Mesothelial cell of epicardium (in vitro differentiated cells): ENCODE measurements at regions not wholly inside any gene's neighbourhood (a gene's known extent, or its start where the extent isn't known, plus 50 kb on each side); places are given as distances from the start of the nearest gene placed in this dataset.

ENCODE experiments used
- DNase-seq, 2 experiments: peaks; one replicate each; pipeline ENCODE4 v3.0.0; 2021; ENCODE audit warnings: low spot score in 2 of 2; ENCODE audit not compliant: unreplicated experiment in 2 of 2
- H3K27ac Mint-ChIP-seq: 2 replicates; pipeline ENCODE4 v1.8.0; 2021; ENCODE audit warnings: mixed read lengths
- H3K27me3 Mint-ChIP-seq: 2 replicates; pipeline ENCODE4 v1.8.0; 2021; ENCODE audit warnings: low read depth, mixed read lengths
- H3K36me3 Mint-ChIP-seq: 2 replicates; pipeline ENCODE4 v1.8.0; 2021; ENCODE audit warnings: mixed read lengths
- H3K4me1 Mint-ChIP-seq: 2 replicates; pipeline ENCODE4 v1.8.0; 2021; ENCODE audit warnings: mixed read lengths
- H3K4me3 Mint-ChIP-seq: 2 replicates; pipeline ENCODE4 v1.8.0; 2021; ENCODE audit warnings: mild to moderate bottlenecking, moderate library complexity, mixed read lengths
- H3K9me3 Mint-ChIP-seq: 2 replicates; pipeline ENCODE4 v1.8.0; 2021; ENCODE audit warnings: mixed read lengths
- TF ChIP-seq, protein P1 (sequence below): fragments of 200-600 bp; sonication (generic); IDR thresholded peaks from one replicate; pipeline ENCODE4 v1.5.0; 2021; ENCODE audit warnings: antibody characterized with exemption; ENCODE audit not compliant: unreplicated experiment

DNA sequence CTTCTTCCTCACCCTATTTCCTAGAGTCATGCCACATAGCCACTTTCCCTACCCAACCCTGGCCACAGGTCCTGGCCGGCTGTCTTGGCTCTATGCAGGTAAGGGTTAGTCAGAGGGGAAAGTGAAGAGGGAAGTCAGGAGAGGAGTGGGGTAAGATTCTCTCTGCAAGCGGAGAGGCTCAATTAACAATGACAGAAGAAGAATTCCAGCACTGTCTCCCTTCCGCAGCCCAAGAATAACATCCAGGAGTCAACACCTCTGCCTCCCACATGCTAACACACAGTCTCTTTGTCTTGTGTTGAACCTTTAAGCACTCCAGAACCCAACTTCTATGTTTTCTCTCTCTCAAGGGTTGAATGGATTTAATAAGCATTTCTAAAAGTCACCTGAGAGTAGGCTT is 235.1 kb upstream of the ANKRD55 start:
- DNase-seq, result no peak
- no peak overlapping the region for H3K4me3 Mint-ChIP-seq
- H3K36me3 Mint-ChIP-seq, result peaks cover 3% of the 10 kb centered on the region
- H3K9me3 Mint-ChIP-seq, result peaks cover 4% of the 10 kb centered on the region
- TF ChIP-seq, protein P1, sequence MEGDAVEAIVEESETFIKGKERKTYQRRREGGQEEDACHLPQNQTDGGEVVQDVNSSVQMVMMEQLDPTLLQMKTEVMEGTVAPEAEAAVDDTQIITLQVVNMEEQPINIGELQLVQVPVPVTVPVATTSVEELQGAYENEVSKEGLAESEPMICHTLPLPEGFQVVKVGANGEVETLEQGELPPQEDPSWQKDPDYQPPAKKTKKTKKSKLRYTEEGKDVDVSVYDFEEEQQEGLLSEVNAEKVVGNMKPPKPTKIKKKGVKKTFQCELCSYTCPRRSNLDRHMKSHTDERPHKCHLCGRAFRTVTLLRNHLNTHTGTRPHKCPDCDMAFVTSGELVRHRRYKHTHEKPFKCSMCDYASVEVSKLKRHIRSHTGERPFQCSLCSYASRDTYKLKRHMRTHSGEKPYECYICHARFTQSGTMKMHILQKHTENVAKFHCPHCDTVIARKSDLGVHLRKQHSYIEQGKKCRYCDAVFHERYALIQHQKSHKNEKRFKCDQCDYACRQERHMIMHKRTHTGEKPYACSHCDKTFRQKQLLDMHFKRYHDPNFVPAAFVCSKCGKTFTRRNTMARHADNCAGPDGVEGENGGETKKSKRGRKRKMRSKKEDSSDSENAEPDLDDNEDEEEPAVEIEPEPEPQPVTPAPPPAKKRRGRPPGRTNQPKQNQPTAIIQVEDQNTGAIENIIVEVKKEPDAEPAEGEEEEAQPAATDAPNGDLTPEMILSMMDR, result no peak
- no peaks in the 10 kb centered on the region for H3K27me3 Mint-ChIP-seq
- peak overlapping the region; percentile 80 for H3K27ac Mint-ChIP-seq
- H3K4me1 Mint-ChIP-seq, result peaks cover 49% of the 10 kb centered on the region

DNA sequence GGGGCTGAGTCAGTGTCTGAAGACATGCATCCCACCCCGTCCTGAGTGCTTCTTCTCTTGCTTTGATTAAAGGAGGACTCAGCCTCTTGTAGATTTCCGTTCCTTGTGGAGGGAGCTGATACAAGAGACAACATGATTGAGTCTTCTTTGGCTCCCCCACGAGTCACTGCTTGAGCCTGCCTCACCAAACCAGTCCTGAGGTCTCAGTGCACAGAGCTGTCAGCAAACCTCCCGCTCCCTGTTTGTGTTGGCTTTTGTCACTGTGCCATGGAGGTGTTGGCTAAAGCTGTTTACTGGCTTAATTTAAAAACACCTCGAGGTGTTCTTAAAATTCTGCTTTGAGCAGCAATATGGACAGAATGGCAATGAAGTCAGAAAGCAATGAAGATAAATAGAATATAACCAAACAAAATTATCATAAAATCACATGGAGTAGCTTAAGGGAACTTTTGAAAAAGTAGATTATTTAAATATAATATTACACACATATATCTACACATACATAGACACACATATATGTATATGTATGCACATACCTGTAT is 234.1 kb upstream of the ANKRD55 start:
- H3K36me3 Mint-ChIP-seq, result no peaks in the 10 kb centered on the region
- TF ChIP-seq, protein P1, result no peak
- no peaks in the 10 kb centered on the region for H3K27me3 Mint-ChIP-seq
- H3K4me3 Mint-ChIP-seq, result no peak overlapping the region
- H3K4me1 Mint-ChIP-seq, result peaks cover 49% of the 10 kb centered on the region
- peak overlapping the region; percentile 24 for H3K27ac Mint-ChIP-seq
- no peak for DNase-seq
- H3K9me3 Mint-ChIP-seq, result no peaks in the 10 kb centered on the region

DNA sequence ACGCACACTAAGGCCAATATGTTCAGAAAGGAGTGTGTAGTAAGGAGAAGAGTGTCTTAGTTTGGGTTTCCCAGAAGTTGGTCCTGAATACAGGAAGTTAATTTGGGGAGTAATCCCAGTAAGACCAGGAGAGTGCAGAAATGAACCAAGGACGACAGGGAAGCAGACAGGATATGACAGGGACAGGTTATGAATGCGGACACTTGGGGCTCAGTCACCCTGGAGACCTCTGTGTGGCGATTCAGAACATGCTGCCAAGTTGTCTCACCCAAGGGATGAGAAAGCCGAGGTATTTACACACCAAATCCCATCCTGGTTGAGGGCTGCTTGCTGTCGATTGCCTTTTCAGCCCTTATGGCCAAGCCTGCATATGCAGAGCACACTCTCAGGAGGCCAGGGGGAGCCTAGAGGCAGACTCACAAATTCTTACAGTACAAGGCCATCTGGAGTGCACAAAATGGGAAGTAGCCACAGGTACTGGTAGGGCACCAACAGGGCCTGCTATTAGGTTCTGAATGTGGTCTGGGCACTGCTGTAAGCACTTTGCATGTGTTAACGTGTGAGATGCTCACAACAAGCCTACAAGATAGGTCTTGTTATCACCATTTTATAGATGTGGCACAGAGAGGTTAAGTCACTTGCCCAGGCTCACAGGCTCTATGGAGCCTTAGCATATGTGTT is 233.1 kb upstream of the ANKRD55 start:
- H3K4me1 Mint-ChIP-seq, result peaks cover 44% of the 10 kb centered on the region
- no peak for DNase-seq
- no peak overlapping the region for H3K4me3 Mint-ChIP-seq
- H3K27ac Mint-ChIP-seq, result peak overlapping the region; percentile 57
- TF ChIP-seq, protein P1, result no peak
- H3K9me3 Mint-ChIP-seq, result no peaks in the 10 kb centered on the region
- no peaks in the 10 kb centered on the region for H3K36me3 Mint-ChIP-seq
- H3K27me3 Mint-ChIP-seq, result no peaks in the 10 kb centered on the region

DNA sequence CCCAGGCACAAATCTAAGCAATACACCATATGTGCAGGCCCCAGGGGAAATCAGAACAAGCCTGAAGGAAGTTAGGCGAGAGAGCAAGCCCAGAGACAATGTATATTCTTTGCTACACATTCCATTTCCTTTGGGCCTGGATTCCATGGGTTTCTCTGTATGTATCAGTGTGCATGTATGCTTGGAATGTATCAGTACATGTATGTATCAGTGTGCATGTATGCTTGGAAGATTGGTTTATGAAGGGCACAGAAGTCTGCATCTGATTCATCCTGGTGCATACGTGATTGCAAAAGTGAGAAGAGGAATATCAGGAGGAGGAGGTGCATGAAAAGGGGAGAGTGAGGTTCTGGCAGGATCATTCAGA is 232.6 kb upstream of the ANKRD55 start:
- Mint-ChIP-seq H3K9me3 (no peaks in the 10 kb centered on the region), H3K27me3 (no peaks in the 10 kb centered on the region)

DNA sequence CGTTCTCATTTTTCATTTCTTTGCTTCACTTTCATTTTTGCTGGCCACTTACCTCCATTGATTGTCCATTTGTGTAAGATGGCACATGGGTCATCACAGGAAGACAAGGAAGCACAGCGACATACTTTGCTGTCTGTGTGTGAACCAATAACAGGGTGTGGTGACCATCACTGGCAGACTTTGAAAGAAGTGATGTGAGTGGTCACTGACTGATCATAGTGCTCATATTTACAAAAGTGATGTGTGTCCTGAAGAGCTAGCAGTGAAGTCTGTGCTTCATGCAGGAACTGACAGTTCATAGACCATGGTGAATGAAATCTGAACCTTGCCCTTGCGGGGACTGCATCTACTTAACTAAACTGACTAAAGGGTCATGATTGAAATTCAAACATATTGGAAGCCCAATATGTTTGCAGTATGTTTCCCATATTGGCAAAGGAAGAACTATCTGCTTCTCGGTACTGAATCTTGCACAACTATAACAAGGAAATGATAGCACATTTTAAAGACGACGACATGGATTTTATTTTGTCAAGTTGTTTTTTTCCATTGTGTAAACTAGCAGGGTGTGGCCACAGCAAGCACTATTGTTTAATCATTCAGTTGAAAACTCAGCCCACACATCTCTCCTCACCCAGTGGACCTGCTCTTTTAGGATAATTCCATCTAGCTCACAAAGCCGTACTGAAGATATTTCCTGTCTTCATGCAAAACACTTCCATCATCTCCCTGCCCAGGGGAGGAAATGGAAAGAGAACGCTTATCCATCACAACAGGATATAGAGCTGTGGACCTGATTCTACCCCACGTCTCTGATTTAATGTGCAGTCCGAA is 232.0 kb upstream of the ANKRD55 start:
- no peak for DNase-seq
- Mint-ChIP-seq H3K36me3 (no peaks in the 10 kb centered on the region), H3K4me3 (no peak overlapping the region), H3K9me3 (no peaks in the 10 kb centered on the region), H3K27me3 (no peaks in the 10 kb centered on the region), H3K4me1 (peaks cover 52% of the 10 kb centered on the region), H3K27ac (peak overlapping the region; percentile 60)
- TF ChIP-seq, protein P1, result no peak

More for the DNA sequence above, 232.6 kb upstream of the ANKRD55 start:
- DNase-seq, result no peak
- TF ChIP-seq, protein P1, result no peak
- H3K36me3 Mint-ChIP-seq, result no peaks in the 10 kb centered on the region
- H3K4me1 Mint-ChIP-seq, result peaks cover 46% of the 10 kb centered on the region
- no peak overlapping the region for H3K4me3 Mint-ChIP-seq
- peak overlapping the region; percentile 60 for H3K27ac Mint-ChIP-seq
